HEK293T (cell line): ENCODE measurements at regions not wholly inside any gene's neighbourhood (a gene's known extent, or its start where the extent isn't known, plus 50 kb on each side); places are given as distances from the start of the nearest gene placed in this dataset.
A peak's percentile ranks its signal among the peaks of the same experiment; 100 is the strongest.

Source experiments
- CTCF ChIA-PET: fragments of 350-600 bp; formaldehyde crosslinking; extraction: SDS; loops from one replicate; lab custom pipeline; 2021; ENCODE audit warnings: antibody characterized with exemption, inconsistent platforms; lab: Yijun Ruan, JAX
- POLR2A ChIA-PET: fragments of 350-600 bp; formaldehyde crosslinking; extraction: SDS; loops from one replicate; lab custom pipeline; 2020; ENCODE audit warnings: antibody characterized with exemption, inconsistent platforms; lab: Yijun Ruan, JAX
- DNase-seq: peaks from one replicate; pipeline ENCODE4 v3.0.0; 2012; ENCODE audit warnings: mixed read lengths; ENCODE audit errors: extremely low spot score
- ARNT ChIP-seq: fragments of 450-650 bp; IDR thresholded peaks from 2 replicates; pipeline ENCODE4 v1.6.1; 2017; ENCODE audit warnings: mild to moderate bottlenecking
- BHLHE40 ChIP-seq: fragments of 450-650 bp; IDR thresholded peaks from 2 replicates; pipeline ENCODE4 v1.6.1; 2016; ENCODE audit warnings: mild to moderate bottlenecking, moderate library complexity, borderline replicate concordance
- CTBP1 ChIP-seq: fragments of 450-650 bp; IDR thresholded peaks from 2 replicates; pipeline ENCODE4 v1.6.1; 2016; ENCODE audit warnings: borderline replicate concordance
- ELF4 ChIP-seq: fragments of 450-650 bp; IDR thresholded peaks from 2 replicates; pipeline ENCODE4 v1.6.1; 2017; ENCODE audit warnings: antibody characterized with exemption
- FOXA1 ChIP-seq: fragments of 450-650 bp; IDR thresholded peaks from 2 replicates; pipeline ENCODE4 v1.6.1; 2016; ENCODE audit warnings: mild to moderate bottlenecking
- FOXK2 ChIP-seq: fragments of 450-650 bp; IDR thresholded peaks from 2 replicates; pipeline ENCODE4 v1.6.1; 2016; ENCODE audit warnings: mild to moderate bottlenecking
- FOXM1 ChIP-seq: fragments of 450-650 bp; IDR thresholded peaks from 2 replicates; pipeline ENCODE4 v1.6.1; 2017; ENCODE audit warnings: mild to moderate bottlenecking, borderline replicate concordance
- HDGF ChIP-seq: fragments of 450-650 bp; IDR thresholded peaks from 2 replicates; pipeline ENCODE4 v1.6.1; 2017; ENCODE audit warnings: antibody characterized with exemption, borderline replicate concordance
- L3MBTL2 ChIP-seq: fragments of 450-650 bp; conservative IDR thresholded peaks from 2 replicates; pipeline ENCODE4 v1.6.1; 2016; ENCODE audit warnings: mild to moderate bottlenecking
- LEF1 ChIP-seq: fragments of 450-650 bp; IDR thresholded peaks from 2 replicates; pipeline ENCODE4 v1.6.1; 2017; ENCODE audit warnings: mild to moderate bottlenecking, borderline replicate concordance
- NFRKB ChIP-seq: fragments of 450-650 bp; IDR thresholded peaks from 2 replicates; pipeline ENCODE4 v1.6.1; 2016; ENCODE audit warnings: mild to moderate bottlenecking, moderate library complexity
- PKNOX1 ChIP-seq: fragments of 450-650 bp; IDR thresholded peaks from 2 replicates; pipeline ENCODE4 v1.6.1; 2016
- SP1 ChIP-seq: fragments of 450-650 bp; IDR thresholded peaks from 2 replicates; pipeline ENCODE4 v1.6.1; 2017
- SUZ12 ChIP-seq: fragments of 450-650 bp; IDR thresholded peaks from 2 replicates; pipeline ENCODE4 v1.6.1; 2016; ENCODE audit warnings: mild to moderate bottlenecking
- TARDBP ChIP-seq: fragments of 450-650 bp; IDR thresholded peaks from 2 replicates; pipeline ENCODE4 v1.6.1; 2016
- ZNF384 ChIP-seq: fragments of 450-650 bp; IDR thresholded peaks from 2 replicates; pipeline ENCODE4 v1.6.1; 2016

- CTCF ChIA-PET = no interaction called here
- DNase-seq = no peak
- POLR2A ChIA-PET = no interaction called here
- TF ChIP-seq TARDBP = no peak
- TF ChIP-seq L3MBTL2 = no peak
- no peak for TF ChIP-seq PKNOX1
- TF ChIP-seq CTBP1 = no peak
- no peak for TF ChIP-seq FOXK2
- TF ChIP-seq HDGF = no peak
- TF ChIP-seq LEF1 = no peak
- TF ChIP-seq ARNT = no peak
These were observed 919.3 kb upstream of the CDH2 start for GRCh38 chr18:29096079-29096770.

GRCh38 chr18:29087616-29088246 is 910.8 kb upstream of the CDH2 start:
- POLR2A ChIA-PET = no interaction called here
- CTCF ChIA-PET = no interaction called here
- peak; percentile 64; the same call in 1 of the 2 replicates for TF ChIP-seq PKNOX1
- TF ChIP-seq NFRKB = no peak
- no peak for DNase-seq

- ChIA-PET POLR2A (no interaction called here), CTCF (interaction anchor here (0.6 kb wide), 1 partner anchor 17 kb away, joined by 3 read pairs; no protein-coding TSS in a partner anchor)
- DNase-seq = no peak
- TF ChIP-seq SP1 (no peak), FOXM1 (no peak), PKNOX1 (no peak), FOXK2 (no peak)
These were observed 907.2 kb upstream of the CDH2 start for GRCh38 chr18:29084120-29084519.

GRCh38 chr18:29083545-29083944 is 906.6 kb upstream of the CDH2 start:
- ChIA-PET POLR2A (no interaction called here), CTCF (interaction anchor here (0.6 kb wide), 1 partner anchor 16 kb away, joined by 3 read pairs; no protein-coding TSS in a partner anchor)
- DNase-seq = no peak
- TF ChIP-seq FOXK2 (no peak), ZNF384 (no peak), NFRKB (no peak), SUZ12 (no peak), CTBP1 (no peak), FOXA1 (no peak), L3MBTL2 (no peak), ELF4 (no peak), LEF1 (no peak), PKNOX1 (no peak), FOXM1 (no peak)

- TF ChIP-seq BHLHE40 (no peak), HDGF (no peak), TARDBP (no peak), ARNT (no peak), NFRKB (no peak), L3MBTL2 (no peak), CTBP1 (no peak), SUZ12 (no peak), PKNOX1 (no peak), ELF4 (no peak), ZNF384 (no peak), SP1 (no peak), FOXA1 (no peak), FOXM1 (no peak)
- DNase-seq = no peak
- ChIA-PET CTCF (no interaction called here), POLR2A (no interaction called here)
These were observed 904.0 kb upstream of the CDH2 start for GRCh38 chr18:29080946-29081345.

GRCh38 chr18:29078273-29078672 is 901.3 kb upstream of the CDH2 start:
- POLR2A ChIA-PET = no interaction called here
- TF ChIP-seq ELF4 = no peak
- TF ChIP-seq FOXA1 = no peak
- TF ChIP-seq LEF1 = no peak
- TF ChIP-seq SP1 = no peak
- TF ChIP-seq NFRKB = no peak
- TF ChIP-seq BHLHE40 = no peak
- TF ChIP-seq TARDBP = no peak
- TF ChIP-seq SUZ12 = no peak
- no peak for TF ChIP-seq ARNT
- no peak for TF ChIP-seq PKNOX1
- no peak for TF ChIP-seq FOXK2
- TF ChIP-seq HDGF = no peak
- TF ChIP-seq ZNF384 = no peak
- TF ChIP-seq CTBP1 = no peak
- TF ChIP-seq L3MBTL2 = no peak
- no peak for TF ChIP-seq FOXM1
- CTCF ChIA-PET = no interaction called here
- DNase-seq = no peak
